Kidney epithelial cell (primary cell): ENCODE measurements at regions not wholly inside any gene's neighbourhood (a gene's known extent, or its start where the extent isn't known, plus 50 kb on each side); places are given as distances from the start of the nearest gene placed in this dataset.

ENCODE experiments used
- DNase-seq: peaks from one replicate; pipeline ENCODE4 v3.0.0-alpha.2; 2010; ENCODE audit warnings: low read depth
- H3K27me3 ChIP-seq: 2 replicates; pipeline ENCODE4 v1.6.0; 2011; ENCODE audit warnings: low read length; ENCODE audit not compliant: control insufficient read depth, insufficient read depth
- H3K36me3 ChIP-seq: 2 replicates; pipeline ENCODE4 v1.5.1; 2011; ENCODE audit warnings: low read length; ENCODE audit not compliant: control insufficient read depth, insufficient read depth
- H3K4me3 ChIP-seq: 2 replicates; pipeline ENCODE4 v1.5.1; 2011; ENCODE audit warnings: low read depth, mild to moderate bottlenecking, control low read depth, low read length
- TF ChIP-seq, protein P1 (sequence below): IDR thresholded peaks from 2 replicates; pipeline ENCODE4 v1.5.1; 2011; ENCODE audit warnings: mild to moderate bottlenecking, moderate library complexity, low read length, control low read depth, inconsistent platforms; ENCODE audit not compliant: insufficient read depth, poor library complexity, severe bottlenecking

DNA sequence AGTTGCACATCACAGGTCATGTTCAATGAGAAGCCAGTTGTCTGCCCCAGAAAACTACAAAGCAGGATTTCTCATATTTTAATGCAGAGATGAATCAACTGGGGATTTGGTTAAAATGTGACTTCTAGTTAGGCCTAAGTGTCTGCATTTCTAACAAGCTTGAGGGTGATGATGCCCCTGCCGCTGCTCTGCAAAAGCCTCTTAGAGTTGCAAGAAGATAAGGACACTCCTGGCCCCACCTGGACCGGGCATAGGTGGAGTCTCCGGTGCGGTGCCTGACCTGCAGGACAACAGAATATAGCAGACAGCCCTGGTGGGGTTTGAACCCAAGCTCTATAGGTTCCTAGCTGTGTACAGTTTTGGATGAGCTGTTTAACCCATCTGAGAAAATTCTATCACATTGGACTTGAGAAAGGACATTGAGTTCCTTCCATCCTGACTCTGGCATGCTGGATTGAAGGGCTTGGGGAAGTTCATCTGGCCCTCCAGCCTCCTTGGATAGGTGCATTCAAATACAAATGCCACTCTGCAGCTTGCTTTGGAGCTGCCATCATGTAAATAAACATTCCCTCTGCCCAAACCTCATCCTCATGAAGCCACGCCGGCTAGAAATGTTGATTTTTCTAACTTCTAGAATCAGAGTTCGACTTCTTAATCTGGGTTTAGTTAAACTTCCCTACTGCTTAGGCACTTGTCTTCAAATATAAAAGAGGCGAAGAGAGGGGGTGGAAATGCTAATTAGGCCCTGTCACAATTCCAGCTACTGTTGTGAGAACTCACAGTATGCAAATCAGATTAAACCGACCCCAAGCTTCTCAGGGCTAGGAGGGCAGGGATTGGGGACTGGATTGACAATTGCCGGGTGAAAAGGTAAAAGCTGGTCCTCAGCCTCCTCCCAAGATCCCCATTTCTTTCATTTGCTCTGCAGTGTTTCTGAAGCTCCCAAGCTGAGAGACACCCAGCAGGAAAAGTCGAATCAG, 1225.6 kb downstream of the VRK1 start:
- Histone ChIP-seq H3K36me3 (no peaks in the 10 kb centered on the region), H3K27me3 (no peaks in the 10 kb centered on the region), H3K4me3 (no peak overlapping the region)
- TF ChIP-seq, protein P1, sequence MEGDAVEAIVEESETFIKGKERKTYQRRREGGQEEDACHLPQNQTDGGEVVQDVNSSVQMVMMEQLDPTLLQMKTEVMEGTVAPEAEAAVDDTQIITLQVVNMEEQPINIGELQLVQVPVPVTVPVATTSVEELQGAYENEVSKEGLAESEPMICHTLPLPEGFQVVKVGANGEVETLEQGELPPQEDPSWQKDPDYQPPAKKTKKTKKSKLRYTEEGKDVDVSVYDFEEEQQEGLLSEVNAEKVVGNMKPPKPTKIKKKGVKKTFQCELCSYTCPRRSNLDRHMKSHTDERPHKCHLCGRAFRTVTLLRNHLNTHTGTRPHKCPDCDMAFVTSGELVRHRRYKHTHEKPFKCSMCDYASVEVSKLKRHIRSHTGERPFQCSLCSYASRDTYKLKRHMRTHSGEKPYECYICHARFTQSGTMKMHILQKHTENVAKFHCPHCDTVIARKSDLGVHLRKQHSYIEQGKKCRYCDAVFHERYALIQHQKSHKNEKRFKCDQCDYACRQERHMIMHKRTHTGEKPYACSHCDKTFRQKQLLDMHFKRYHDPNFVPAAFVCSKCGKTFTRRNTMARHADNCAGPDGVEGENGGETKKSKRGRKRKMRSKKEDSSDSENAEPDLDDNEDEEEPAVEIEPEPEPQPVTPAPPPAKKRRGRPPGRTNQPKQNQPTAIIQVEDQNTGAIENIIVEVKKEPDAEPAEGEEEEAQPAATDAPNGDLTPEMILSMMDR: no peak
- DNase-seq: no peak

DNA sequence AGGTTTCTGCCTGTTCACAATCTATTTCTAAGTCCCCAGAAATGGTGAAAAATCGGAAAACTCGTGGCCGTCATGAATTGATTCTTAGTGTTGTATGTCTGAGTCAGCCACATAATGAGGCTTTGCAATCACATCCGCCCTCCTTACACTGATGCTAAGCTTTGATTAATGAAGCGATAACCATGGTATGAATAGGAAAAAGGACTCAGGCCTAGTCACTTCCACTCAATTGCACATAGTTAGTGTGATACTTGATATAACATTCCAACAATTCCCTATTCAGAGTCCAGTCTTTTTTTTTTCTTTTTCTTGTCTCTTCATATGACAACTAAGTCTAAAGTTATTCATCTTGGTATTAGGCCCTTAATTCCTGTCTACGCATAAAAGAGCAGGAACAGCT, 1231.0 kb downstream of the VRK1 start:
- H3K27me3 ChIP-seq: no peaks in the 10 kb centered on the region
- TF ChIP-seq, protein P1: no peak
- peak; percentile 10 for DNase-seq
- H3K36me3 ChIP-seq: no peaks in the 10 kb centered on the region
- H3K4me3 ChIP-seq: no peak overlapping the region

DNA sequence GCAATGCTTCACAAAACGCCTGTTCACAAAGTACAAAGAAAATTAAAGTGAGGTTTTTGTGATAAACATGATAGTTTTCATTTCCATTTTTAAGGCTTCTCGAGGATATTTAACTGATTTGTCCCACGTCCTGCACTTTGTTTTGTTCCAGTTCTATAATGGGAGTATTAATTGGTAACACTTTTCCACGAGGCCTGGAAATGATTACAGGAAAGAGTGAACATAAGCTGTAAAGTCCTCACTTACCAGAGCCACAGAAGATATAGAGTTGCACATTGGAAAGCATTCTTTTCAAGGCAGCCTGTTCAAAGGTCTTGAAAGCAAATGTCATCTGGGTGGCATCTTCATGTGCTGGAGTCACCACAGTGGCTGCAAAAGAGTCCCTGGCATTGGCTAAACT, 1236.6 kb downstream of the BCL11B start:
- H3K36me3 ChIP-seq: no peaks in the 10 kb centered on the region
- TF ChIP-seq, protein P1: no peak
- H3K27me3 ChIP-seq: no peaks in the 10 kb centered on the region
- H3K4me3 ChIP-seq: no peak overlapping the region
- DNase-seq: no peak

DNA sequence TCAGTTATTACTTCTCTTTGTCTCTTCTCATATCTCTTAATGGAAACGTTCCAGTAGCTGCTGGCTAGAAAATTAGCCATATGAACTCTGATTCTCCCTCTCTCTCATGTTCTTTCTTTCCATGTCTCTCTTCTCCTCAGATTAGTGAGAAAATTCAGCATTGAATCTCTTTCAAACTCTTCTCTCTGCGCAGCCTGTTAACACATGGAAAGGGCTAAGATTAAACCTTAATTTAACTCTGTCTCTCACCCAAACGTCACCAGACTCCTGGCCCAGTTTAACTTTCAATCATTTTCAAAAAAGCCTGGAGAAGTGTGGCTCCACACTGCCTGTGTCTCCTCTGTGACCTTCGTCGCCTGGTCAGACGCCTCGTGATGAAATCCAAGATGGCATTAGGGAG, 1234.2 kb downstream of the BCL11B start:
- TF ChIP-seq, protein P1: no peak
- no peak for DNase-seq

DNA sequence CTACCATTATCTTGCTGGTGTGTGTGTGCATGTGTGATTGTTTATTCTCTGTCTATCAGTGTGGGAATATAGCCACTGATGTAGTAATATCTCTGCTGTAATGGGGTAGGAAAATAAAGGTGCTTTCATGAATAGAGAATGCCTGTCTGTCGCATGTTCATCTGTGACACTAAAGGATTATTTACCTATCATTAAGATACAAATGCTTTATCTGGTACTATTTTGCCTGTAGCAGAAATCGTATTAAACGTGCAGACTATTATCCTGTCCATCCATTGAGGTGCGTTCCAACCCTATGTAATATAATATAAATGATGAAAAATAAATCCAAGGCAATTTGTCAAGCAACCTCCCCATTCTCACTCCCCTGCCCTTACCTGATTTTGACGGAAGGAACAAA, 1215.1 kb downstream of the BCL11B start:
- TF ChIP-seq, protein P1: no peak
- DNase-seq: no peak
- no peaks in the 10 kb centered on the region for H3K27me3 ChIP-seq
- no peaks in the 10 kb centered on the region for H3K36me3 ChIP-seq
- no peak overlapping the region for H3K4me3 ChIP-seq

More for the DNA sequence above, 1234.2 kb downstream of the BCL11B start:
- no peaks in the 10 kb centered on the region for H3K36me3 ChIP-seq
- H3K27me3 ChIP-seq: no peaks in the 10 kb centered on the region
- no peak overlapping the region for H3K4me3 ChIP-seq
